ENCODE measurements at regions not wholly inside any gene's neighbourhood (a gene's known extent, or its start where the extent isn't known, plus 50 kb on each side); places are given as distances from the start of the nearest gene placed in this dataset.

- TF ChIP-seq CTCF (IDR thresholded peaks at IDR 0.05) (no peak), ZFX (IDR thresholded peaks at IDR 0.05; ENCODE audit: borderline replicate concordance) (no peak)
Measured at GRCh38 chr9:749716-750115, 91.8 kb upstream of the DMRT1 start.

Measured in 22Rv1 (cell line).